Mesothelial cell of epicardium (in vitro differentiated cells): ENCODE measurements at regions not wholly inside any gene's neighbourhood (a gene's known extent, or its start where the extent isn't known, plus 50 kb on each side); places are given as distances from the start of the nearest gene placed in this dataset.

Experiments
- DNase-seq, 2 experiments: peaks; one replicate each; pipeline ENCODE4 v3.0.0; 2021; ENCODE audit warnings: low spot score in 2 of 2; ENCODE audit not compliant: unreplicated experiment in 2 of 2
- H3K27ac Mint-ChIP-seq: 2 replicates; pipeline ENCODE4 v1.8.0; 2021; ENCODE audit warnings: mixed read lengths
- H3K27me3 Mint-ChIP-seq: 2 replicates; pipeline ENCODE4 v1.8.0; 2021; ENCODE audit warnings: low read depth, mixed read lengths
- H3K36me3 Mint-ChIP-seq: 2 replicates; pipeline ENCODE4 v1.8.0; 2021; ENCODE audit warnings: mixed read lengths
- H3K4me1 Mint-ChIP-seq: 2 replicates; pipeline ENCODE4 v1.8.0; 2021; ENCODE audit warnings: mixed read lengths
- H3K4me3 Mint-ChIP-seq: 2 replicates; pipeline ENCODE4 v1.8.0; 2021; ENCODE audit warnings: mild to moderate bottlenecking, moderate library complexity, mixed read lengths
- H3K9me3 Mint-ChIP-seq: 2 replicates; pipeline ENCODE4 v1.8.0; 2021; ENCODE audit warnings: mixed read lengths
- TF ChIP-seq, protein P1 (sequence below): fragments of 200-600 bp; sonication (generic); IDR thresholded peaks from one replicate; pipeline ENCODE4 v1.5.0; 2021; ENCODE audit warnings: antibody characterized with exemption; ENCODE audit not compliant: unreplicated experiment

- Mint-ChIP-seq H3K27me3 (peaks cover 71% of the 10 kb centered on the region), H3K9me3 (no peaks in the 10 kb centered on the region), H3K4me1 (peaks cover 10% of the 10 kb centered on the region), H3K4me3 (no peak overlapping the region), H3K36me3 (no peaks in the 10 kb centered on the region), H3K27ac (no peak overlapping the region)
- TF ChIP-seq, protein P1, sequence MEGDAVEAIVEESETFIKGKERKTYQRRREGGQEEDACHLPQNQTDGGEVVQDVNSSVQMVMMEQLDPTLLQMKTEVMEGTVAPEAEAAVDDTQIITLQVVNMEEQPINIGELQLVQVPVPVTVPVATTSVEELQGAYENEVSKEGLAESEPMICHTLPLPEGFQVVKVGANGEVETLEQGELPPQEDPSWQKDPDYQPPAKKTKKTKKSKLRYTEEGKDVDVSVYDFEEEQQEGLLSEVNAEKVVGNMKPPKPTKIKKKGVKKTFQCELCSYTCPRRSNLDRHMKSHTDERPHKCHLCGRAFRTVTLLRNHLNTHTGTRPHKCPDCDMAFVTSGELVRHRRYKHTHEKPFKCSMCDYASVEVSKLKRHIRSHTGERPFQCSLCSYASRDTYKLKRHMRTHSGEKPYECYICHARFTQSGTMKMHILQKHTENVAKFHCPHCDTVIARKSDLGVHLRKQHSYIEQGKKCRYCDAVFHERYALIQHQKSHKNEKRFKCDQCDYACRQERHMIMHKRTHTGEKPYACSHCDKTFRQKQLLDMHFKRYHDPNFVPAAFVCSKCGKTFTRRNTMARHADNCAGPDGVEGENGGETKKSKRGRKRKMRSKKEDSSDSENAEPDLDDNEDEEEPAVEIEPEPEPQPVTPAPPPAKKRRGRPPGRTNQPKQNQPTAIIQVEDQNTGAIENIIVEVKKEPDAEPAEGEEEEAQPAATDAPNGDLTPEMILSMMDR, result no peak
- DNase-seq, result no peak
Measured at GRCh38 chr20:24382743-24383142, 86.7 kb upstream of the SYNDIG1 start.

- Mint-ChIP-seq H3K4me3 (no peak overlapping the region), H3K27me3 (peaks cover 67% of the 10 kb centered on the region), H3K9me3 (no peaks in the 10 kb centered on the region), H3K36me3 (no peaks in the 10 kb centered on the region), H3K27ac (no peak overlapping the region), H3K4me1 (peaks cover 10% of the 10 kb centered on the region)
- no peak for DNase-seq
- TF ChIP-seq, protein P1, result no peak
Measured at GRCh38 chr20:24382331-24382730, 87.1 kb upstream of the SYNDIG1 start.

- no peak for DNase-seq
- no peaks in the 10 kb centered on the region for H3K36me3 Mint-ChIP-seq
- H3K4me1 Mint-ChIP-seq, result peaks cover 10% of the 10 kb centered on the region
- H3K27me3 Mint-ChIP-seq, result peaks cover 66% of the 10 kb centered on the region
- H3K9me3 Mint-ChIP-seq, result no peaks in the 10 kb centered on the region
- no peak overlapping the region for H3K27ac Mint-ChIP-seq
- TF ChIP-seq, protein P1, result no peak
- no peak overlapping the region for H3K4me3 Mint-ChIP-seq
Measured at GRCh38 chr20:24381886-24382285, 87.5 kb upstream of the SYNDIG1 start.

GRCh38 chr20:24379484-24379927, 89.9 kb upstream of the SYNDIG1 start:
- no peak overlapping the region for H3K27ac Mint-ChIP-seq
- no peak overlapping the region for H3K4me3 Mint-ChIP-seq
- peaks cover 45% of the 10 kb centered on the region for H3K27me3 Mint-ChIP-seq
- no peaks in the 10 kb centered on the region for H3K9me3 Mint-ChIP-seq
- TF ChIP-seq, protein P1, result no peak
- peaks cover 10% of the 10 kb centered on the region for H3K4me1 Mint-ChIP-seq
- DNase-seq, result no peak
- H3K36me3 Mint-ChIP-seq, result no peaks in the 10 kb centered on the region

- TF ChIP-seq, protein P1, result no peak
- H3K9me3 Mint-ChIP-seq, result no peaks in the 10 kb centered on the region
- H3K4me1 Mint-ChIP-seq, result peaks cover 10% of the 10 kb centered on the region
- peaks cover 38% of the 10 kb centered on the region for H3K27me3 Mint-ChIP-seq
- no peaks in the 10 kb centered on the region for H3K36me3 Mint-ChIP-seq
- H3K27ac Mint-ChIP-seq, result no peak overlapping the region
- no peak for DNase-seq
- no peak overlapping the region for H3K4me3 Mint-ChIP-seq
Measured at GRCh38 chr20:24378661-24379483, 90.6 kb upstream of the SYNDIG1 start.
